ENCODE measurements at regions not wholly inside any gene's neighbourhood (a gene's known extent, or its start where the extent isn't known, plus 50 kb on each side); places are given as distances from the start of the nearest gene placed in this dataset.
A peak's percentile ranks its signal among the peaks of the same experiment; 100 is the strongest.

- DNase-seq: no peak
These were observed 152.3 kb downstream of the PAX3 start for GRCh38 chr2:222146488-222146887.

DNA sequence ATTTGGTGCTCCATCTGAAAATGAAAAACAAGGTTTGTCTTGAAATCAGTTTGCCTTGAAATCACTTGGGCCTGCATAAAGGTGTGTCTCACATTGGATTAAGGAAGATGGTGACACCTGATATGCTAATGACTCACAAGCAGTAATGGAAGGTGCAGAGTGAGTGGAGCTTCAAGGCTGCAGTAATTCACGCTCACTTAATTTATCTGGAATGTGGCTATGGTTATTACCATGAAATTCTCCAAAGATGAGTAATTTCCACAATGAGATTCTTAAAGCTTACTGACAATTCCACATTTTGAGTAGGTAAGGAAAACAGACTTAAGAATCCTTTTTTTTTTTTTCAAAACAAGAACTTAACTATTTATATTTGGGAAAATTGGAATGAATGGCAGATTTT lies 156.8 kb downstream of the PAX3 start:
- peak; percentile 85 for DNase-seq

DNA sequence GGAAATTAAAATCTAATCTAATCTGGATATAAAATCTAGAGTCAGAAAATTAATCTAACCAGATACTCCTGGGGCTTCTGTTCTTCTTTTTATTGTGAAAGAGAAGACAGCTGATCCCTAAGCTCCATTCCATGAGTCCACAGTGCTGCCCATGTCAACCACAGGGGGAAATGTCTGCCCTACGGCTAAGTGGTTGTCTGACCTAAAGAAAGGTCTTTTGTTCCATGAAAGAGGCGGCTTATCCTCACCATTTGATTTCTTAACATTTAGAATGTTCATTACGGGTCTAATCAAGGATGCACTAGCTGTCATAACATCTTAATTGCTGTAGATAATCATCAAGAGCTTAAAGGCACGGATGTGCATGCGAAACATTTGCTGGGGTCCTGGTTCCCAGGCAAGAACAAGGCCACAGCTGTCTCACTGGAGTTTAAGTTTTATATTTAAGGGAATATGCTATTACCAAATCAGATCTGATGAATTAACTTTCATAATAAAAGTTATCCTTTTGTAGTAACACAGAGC lies 162.6 kb downstream of the PAX3 start:
- no peak for DNase-seq

DNA sequence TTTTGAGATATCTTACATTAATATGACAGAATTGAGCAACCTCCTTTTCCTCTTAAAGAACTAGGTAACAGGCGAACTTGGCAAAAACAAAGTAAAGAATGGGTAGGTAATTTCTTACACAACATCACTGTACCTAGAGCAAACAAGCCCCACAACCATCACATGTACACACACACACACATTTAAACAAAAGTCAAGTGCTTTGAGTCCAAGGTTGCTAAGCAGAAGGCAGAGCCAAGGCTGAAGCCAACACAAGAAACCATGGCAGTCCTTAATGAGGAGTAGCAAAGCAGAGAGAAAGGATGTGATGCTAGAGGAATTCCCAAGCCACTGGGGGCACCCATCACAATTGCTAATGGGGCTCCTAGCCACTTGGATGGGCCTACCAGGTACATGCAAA lies 164.1 kb downstream of the PAX3 start:
- no peak for DNase-seq

GRCh38 chr2:222133897-222134296 lies 164.9 kb downstream of the PAX3 start:
- DNase-seq: no peak

GRCh38 chr2:222130855-222131254 lies 167.9 kb downstream of the PAX3 start:
- DNase-seq: no peak

DNA sequence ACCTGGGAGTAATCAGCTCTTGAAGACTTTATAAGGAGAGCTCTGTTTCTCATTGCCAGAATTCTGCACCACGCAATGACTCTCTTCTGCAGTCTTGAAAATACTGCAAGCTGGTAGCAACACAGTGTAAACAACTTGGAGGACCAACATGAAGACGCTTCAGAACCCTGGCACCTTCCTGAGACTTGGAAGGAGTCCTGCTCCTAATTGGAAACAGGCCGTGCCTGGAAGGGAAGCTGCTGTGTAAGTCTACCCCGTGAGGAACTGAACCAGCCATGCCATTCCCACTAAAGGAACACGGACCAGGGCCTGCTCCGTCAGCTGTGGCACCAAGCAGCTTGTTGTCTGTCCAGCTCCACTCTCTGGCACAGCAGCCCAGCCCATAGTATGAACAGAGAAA lies 171.1 kb downstream of the PAX3 start:
- DNase-seq: no peak

DNA sequence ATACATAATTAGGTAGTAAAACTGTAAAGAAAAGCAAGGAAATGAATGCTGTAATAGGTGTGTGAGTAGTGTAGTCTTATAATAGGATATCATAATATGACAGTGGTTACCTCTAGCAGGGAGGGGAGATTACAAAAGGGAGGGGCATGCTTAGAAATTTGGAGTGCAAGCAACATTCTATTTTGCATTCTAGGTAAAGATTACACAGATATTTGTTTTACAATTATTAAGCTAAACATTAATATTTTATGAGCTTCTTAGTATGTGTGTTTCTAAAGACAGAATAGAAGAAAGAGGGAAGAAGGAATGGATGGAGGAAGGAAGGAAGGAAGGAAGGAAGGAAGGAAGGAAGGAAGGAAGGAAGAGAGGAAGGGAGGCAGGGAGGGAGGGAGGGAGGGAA lies 177.9 kb downstream of the PAX3 start:
- DNase-seq: no peak

DNA sequence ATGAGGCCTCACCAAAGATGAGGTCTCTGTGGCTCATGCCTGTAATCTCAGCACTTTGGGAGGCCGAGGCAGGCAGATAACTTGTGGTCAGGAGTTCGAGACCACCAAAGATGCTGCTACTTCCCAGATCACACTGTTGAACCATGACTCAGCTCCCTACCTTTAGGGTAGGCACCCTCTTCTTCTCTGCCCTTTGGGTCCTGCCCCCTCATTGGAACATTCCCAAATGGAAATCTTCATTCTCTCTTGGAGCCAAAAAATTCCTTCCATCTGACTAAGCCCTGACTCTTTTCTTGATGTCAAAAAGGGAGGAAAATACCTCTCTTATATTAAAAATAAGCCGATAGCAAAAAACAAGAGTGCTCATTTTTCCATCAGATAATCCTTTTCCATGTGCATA lies 183.5 kb downstream of the PAX3 start:
- DNase-seq: peak; percentile 44

- peak; percentile 14 for DNase-seq
These were observed 189.7 kb downstream of the PAX3 start for GRCh38 chr2:222108957-222109585.

DNA sequence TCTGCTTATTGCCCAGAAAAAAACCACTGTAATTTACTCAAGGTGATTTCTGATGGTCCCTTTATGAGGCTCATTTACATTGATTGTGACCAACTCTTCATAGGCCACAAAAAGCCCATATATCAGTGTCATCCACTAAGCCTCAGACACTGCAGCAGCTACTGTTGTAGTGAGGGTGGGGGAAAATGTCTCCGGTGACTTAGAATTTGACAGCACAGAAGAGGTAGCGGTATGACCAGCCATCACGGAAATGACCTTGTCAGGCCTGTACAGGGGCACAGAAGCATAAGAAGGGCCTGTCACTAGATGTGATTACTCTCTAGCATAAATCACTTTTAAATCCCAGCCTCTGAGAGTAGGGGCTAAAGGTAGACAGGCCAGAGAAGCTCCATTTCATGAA lies 190.3 kb downstream of the PAX3 start:
- DNase-seq: no peak

GRCh38 chr2:222105046-222105445 lies 193.8 kb downstream of the PAX3 start:
- no peak for DNase-seq

DNA sequence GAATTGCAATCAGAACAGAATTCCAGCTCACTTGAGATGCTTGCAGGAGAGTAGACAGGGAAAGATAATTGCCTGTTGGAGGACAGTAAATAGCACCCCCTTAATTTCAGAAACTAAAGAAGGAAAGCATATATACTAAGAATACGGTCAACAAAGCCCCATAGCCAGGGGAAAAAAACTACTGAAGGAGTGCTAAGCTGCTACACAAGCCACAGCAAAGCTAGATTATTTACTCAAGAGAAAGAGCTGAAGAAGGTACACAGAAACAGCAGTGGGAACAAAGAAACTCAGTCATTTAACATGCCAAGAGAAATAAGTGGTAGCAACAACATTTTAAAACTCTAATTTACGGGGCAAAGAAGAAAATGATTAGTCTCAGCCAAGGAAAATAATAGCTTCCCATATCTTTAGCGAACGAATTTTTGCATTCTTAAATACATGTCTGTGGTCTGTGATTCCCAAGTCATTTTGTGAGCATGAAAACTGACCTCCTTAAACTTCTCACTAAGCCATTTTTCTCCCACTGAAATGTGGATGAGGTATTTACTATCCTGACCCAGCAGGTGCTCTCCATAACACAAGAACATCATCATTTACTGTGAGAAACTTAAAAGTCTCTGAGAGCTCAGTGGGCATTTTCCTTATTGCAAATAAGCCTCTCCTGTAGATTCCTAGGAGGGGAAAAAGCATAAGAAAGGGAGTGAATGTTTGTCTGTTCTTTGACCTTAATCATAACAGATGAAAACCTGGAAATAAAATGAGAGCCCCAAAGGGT lies 196.0 kb downstream of the PAX3 start:
- no peak for DNase-seq

GRCh38 chr2:222100704-222101699 lies 197.8 kb downstream of the PAX3 start:
- no peak for DNase-seq

DNA sequence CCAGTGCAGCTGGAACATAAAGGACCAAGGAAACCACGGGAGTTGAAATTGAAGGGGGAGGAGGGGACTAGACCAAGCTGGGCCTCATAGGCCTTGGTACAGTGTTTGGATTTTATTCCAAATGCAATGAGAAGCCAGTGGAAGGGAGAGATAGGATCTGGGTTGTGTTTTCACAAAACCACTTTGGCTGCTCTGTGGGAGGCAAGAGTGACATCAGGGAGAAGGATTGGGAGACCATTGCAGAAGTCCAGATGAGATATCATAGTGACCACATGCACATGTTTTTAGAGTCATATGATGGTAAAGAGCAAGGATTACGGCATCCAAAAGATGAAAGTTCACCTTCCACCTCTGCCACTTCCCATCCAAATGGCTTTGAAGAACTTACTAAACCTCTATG lies 210.2 kb downstream of the PAX3 start:
- peak; percentile 9 for DNase-seq

GRCh38 chr2:222087998-222088397 lies 210.8 kb downstream of the PAX3 start:
- no peak for DNase-seq

DNA sequence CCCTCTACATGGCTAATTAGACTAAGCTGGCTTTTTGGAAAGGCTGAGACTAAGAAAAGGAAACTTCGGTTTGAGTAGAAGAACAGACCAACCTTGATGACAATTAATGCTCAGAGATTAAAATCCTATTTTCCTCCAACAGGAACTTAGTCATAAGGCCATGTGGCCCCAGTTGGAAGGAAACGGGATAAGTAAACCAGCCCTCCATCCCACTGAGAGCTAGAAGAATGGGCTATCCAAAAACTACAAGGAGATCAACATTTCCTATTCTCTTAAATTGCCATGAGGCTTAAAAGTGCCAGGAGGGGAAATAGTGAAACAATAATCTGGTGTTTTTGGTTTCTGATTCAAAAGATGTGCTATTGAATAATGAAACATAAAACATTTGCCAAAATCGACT lies 216.6 kb downstream of the PAX3 start:
- DNase-seq: no peak

GRCh38 chr2:222080141-222080540 lies 218.7 kb downstream of the PAX3 start:
- no peak for DNase-seq

DNA sequence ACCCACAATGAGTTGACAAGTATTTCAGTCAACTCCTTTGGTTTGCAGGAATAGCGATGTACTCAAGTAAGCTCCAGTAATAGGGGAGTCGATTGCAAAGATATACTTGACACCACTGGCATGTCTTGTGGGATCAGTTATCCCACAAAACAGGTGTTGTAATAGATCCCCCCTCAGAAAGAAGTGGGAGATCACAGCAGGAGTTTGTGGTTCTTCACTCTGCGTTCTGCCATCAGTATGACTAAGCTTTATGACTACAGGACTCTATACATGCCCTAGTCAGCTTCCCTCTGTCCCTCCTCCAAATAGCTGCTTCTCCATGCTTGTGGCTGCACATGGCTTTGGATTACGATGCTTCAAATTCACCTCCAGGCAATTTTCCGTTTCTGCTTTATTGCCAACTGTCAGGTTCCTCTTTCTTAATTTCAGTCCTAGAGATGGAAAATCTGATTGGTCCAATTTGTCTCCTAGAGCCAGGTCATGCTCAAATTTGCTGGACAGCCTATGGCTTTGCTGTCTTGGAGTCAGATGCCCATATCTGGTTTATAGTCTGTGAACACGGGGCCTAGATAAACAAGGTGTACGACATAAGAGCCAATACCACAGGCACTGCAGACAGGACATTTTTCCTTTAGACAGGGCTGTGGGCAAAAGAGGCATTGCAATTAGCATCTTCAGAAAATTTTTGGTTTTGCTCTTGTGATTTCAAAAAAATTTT lies 221.7 kb downstream of the PAX3 start:
- no peak for DNase-seq

DNA sequence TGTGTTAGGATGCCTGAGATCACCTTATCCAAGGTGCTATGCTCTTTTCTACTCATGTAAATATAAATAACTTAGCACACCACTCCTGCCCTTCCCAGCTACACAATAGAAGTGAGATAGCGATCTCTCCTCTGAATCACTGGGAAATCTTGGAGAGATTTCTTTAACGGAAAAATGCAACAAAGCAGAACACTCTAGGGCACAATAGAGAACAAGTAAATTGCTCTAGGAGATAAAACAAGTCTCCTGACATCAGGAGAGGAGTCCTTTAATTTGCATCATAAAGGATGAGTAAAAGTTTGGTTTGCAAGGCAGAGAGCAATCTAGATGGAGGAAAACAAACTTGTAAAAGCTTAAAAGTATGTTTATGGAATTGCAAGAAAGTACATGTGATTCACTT lies 224.1 kb downstream of the PAX3 start:
- no peak for DNase-seq

DNA sequence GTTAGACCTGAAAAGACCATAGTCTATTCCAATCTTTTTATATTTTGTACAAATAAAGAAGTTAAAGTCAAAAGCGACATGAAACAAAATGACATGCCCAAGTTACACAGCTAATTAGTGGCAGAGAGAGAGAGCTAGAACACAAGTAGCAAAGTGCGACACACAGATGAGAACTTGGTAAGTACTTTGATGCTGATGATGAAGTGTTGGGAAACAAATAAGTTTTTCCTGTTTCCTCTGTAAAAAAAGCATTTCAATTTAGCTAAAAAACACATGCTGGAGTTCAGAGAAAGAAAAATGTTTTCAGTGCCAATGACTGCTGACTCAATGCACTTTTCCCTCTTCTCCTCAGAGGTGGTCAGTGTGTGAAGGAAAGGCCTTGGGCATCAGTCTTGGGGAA lies 226.9 kb downstream of the PAX3 start:
- DNase-seq: no peak

- no peak for DNase-seq
These were observed 234.5 kb downstream of the PAX3 start for GRCh38 chr2:222064286-222064685.

Measured in fibroblast of skin of right biceps (primary cell).